Peyer's patch (tissue), 4 donors: ENCODE measurements at regions not wholly inside any gene's neighbourhood (a gene's known extent, or its start where the extent isn't known, plus 50 kb on each side); places are given as distances from the start of the nearest gene placed in this dataset.

Experiments used
- DNase-seq, 3 donors: peaks; one replicate each; pipeline ENCODE4 v3.0.0-alpha.2; 2017 to 2019
- H3K27ac ChIP-seq, 4 donors: fragments of 200-600 bp; sonication (generic); one replicate each; pipeline ENCODE4 v1.5.1; 2016 to 2019
- H3K27me3 ChIP-seq, 2 donors: fragments of 200-600 bp; sonication (generic); one replicate each; pipeline ENCODE4 v1.5.1; 2019
- H3K36me3 ChIP-seq, 3 donors: fragments of 200-600 bp; sonication (generic); one replicate each; pipeline ENCODE4 v1.5.1; 2016 to 2019
- H3K4me1 ChIP-seq, 4 donors: fragments of 200-600 bp; sonication (generic); one replicate each; pipeline ENCODE4 v1.5.1; 2016 to 2019
- H3K4me3 ChIP-seq, 4 donors: fragments of 200-600 bp; sonication (generic); 1 replicate in 3 of 4; 2 replicates in 1 of 4; pipeline ENCODE4 v1.5.1; 2016 to 2019; ENCODE audit warnings: mild to moderate bottlenecking in 1 of 4
- H3K9me3 ChIP-seq, 4 donors: fragments of 200-600 bp; sonication (generic); one replicate each; pipeline ENCODE4 v1.5.1; 2016 to 2019; ENCODE audit warnings: mild to moderate bottlenecking in 1 of 4
- POLR2A ChIP-seq, 2 donors: fragments of 450-650 bp; IDR thresholded peaks; one replicate each; pipeline ENCODE4 v1.5.1; 2017; ENCODE audit warnings: antibody characterized with exemption in 2 of 2, mild to moderate bottlenecking in 2 of 2, moderate library complexity in 2 of 2
- TF ChIP-seq, protein P1 (sequence below), 6 experiments: fragments of 450-650 bp in 4 of 6; fragments of 200-600 bp in 2 of 6; sonication (generic) in 1 of 6; IDR thresholded peaks; one replicate each; pipeline ENCODE4 v1.5.1; 2017 to 2019; ENCODE audit warnings: antibody characterized with exemption in 6 of 6, mild to moderate bottlenecking in 3 of 6, moderate library complexity in 1 of 6

DNA sequence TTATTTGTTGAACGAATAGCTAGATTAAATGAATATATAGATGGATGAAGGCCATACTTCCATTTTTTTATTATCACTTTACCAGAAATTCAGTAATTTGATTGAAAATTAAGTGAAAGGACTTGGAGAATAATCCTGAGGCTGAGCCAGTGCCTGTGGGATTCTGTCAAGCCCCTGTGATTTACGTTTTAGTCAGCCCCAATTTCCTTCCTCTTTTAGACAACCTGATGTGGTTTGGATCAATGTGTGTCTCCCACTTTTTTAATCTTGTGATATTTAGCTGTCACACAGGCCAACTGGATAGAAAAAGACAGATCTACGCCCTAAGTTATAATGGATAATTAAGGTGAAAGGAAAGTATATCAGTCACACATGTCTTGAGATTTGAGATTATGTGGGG lies 188.8 kb downstream of the EDN1 start:
- H3K4me3 ChIP-seq = no peak overlapping the region
- no peak for DNase-seq
- H3K27me3 ChIP-seq = no peaks in the 10 kb centered on the region
- TF ChIP-seq POLR2A (IDR thresholded peaks at IDR 0.05) = no peak
- H3K9me3 ChIP-seq = no peaks in the 10 kb centered on the region
- no peaks in the 10 kb centered on the region for H3K4me1 ChIP-seq
- H3K36me3 ChIP-seq = no peaks in the 10 kb centered on the region
- H3K27ac ChIP-seq = no peak overlapping the region

DNA sequence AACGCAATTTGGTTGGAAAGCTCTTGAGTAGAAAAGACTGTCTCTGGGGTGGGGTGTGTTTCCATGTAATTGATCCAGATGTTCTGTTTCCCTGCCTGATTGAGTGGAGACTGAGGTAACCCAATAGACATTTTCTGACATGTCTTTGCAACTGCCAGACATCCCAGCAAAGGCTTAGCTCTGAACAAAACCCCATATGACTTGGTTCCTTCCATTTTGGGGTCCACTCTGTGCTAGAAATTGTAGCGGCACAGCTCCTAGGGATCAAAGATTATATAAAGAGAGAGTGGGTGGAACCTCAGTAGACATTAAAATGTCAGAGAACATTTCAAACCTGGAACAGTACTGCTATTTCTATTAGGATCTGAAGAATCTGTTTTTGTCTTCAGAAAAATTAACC lies 189.3 kb downstream of the EDN1 start:
- TF ChIP-seq, protein P1, sequence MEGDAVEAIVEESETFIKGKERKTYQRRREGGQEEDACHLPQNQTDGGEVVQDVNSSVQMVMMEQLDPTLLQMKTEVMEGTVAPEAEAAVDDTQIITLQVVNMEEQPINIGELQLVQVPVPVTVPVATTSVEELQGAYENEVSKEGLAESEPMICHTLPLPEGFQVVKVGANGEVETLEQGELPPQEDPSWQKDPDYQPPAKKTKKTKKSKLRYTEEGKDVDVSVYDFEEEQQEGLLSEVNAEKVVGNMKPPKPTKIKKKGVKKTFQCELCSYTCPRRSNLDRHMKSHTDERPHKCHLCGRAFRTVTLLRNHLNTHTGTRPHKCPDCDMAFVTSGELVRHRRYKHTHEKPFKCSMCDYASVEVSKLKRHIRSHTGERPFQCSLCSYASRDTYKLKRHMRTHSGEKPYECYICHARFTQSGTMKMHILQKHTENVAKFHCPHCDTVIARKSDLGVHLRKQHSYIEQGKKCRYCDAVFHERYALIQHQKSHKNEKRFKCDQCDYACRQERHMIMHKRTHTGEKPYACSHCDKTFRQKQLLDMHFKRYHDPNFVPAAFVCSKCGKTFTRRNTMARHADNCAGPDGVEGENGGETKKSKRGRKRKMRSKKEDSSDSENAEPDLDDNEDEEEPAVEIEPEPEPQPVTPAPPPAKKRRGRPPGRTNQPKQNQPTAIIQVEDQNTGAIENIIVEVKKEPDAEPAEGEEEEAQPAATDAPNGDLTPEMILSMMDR (IDR thresholded peaks at IDR 0.05) = no peak
- no peak for TF ChIP-seq POLR2A (IDR thresholded peaks at IDR 0.05)
- H3K4me1 ChIP-seq = no peaks in the 10 kb centered on the region
- H3K9me3 ChIP-seq = no peaks in the 10 kb centered on the region
- no peak overlapping the region for H3K27ac ChIP-seq
- H3K27me3 ChIP-seq = no peaks in the 10 kb centered on the region
- no peak for DNase-seq
- no peaks in the 10 kb centered on the region for H3K36me3 ChIP-seq
- H3K4me3 ChIP-seq = no peak overlapping the region

DNA sequence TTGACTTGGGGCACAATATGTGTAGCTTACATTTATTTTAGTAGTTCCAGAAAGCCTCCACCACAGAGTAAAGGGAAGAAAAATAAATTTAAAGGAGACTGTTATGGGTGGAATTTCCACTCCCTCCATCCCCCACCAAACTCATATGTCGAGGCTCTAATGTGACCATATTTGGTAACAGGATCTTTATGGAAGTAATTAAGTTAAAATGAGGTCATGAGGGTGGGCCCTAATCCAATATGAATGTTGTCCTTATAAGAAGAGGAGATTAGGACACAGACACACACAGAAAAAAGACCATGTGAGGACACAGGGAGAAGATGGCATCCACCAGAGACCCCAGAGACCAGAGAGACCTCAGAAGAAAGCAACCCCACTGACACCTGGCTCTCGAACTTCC lies 189.7 kb downstream of the EDN1 start:
- Histone ChIP-seq H3K9me3 (no peaks in the 10 kb centered on the region), H3K27me3 (no peaks in the 10 kb centered on the region), H3K4me3 (no peak overlapping the region), H3K27ac (no peak overlapping the region), H3K36me3 (no peaks in the 10 kb centered on the region), H3K4me1 (no peaks in the 10 kb centered on the region)
- TF ChIP-seq, protein P1 (IDR thresholded peaks at IDR 0.05) = no peak
- TF ChIP-seq POLR2A (IDR thresholded peaks at IDR 0.05) = no peak
- DNase-seq = no peak

DNA sequence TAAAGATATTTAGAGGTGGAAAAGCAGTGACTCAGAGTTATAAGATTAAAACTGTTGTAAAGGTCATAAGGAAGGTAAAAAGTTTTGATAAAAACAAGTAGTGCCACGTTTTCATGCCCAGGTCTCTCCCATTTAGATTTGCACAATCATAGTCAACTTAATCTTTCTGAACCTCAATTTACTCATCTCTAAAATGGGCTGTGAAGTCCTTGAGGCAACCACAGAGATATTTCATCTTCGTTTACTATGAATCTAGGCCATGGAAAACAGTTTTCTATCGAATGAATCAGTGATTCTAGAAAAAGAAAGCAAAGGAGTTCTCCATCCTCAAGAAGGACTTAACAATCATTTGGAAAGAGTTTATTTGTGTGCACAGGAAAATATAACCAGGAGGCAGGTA lies 190.2 kb downstream of the EDN1 start:
- no peak for TF ChIP-seq POLR2A (IDR thresholded peaks at IDR 0.05)
- TF ChIP-seq, protein P1 (IDR thresholded peaks at IDR 0.05) = no peak
- Histone ChIP-seq H3K36me3 (no peaks in the 10 kb centered on the region), H3K9me3 (no peaks in the 10 kb centered on the region), H3K4me3 (no peak overlapping the region), H3K27ac (no peak overlapping the region), H3K27me3 (no peaks in the 10 kb centered on the region), H3K4me1 (no peaks in the 10 kb centered on the region)
- DNase-seq = no peak

DNA sequence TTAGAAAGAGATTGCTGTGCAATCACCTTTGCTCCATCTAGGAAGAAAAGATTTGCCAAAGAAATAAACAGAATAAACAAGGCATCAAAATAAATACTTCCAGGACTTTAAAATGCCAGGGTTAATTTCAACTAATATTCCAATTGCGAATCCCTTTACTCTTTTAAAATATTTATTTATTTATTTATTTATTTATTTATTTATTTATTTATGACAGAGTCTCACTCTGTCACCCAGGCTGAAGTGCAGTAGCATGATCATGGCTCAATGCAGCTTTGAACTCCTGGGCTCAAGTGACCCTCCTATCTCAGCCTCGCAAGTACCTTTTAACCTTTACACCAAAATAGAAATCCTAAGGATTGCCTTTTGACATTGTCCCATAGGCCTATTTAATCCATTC lies 191.1 kb downstream of the EDN1 start:
- no peaks in the 10 kb centered on the region for H3K27me3 ChIP-seq
- DNase-seq = no peak
- TF ChIP-seq POLR2A (IDR thresholded peaks at IDR 0.05) = no peak
- TF ChIP-seq, protein P1 (IDR thresholded peaks at IDR 0.05) = no peak
- no peaks in the 10 kb centered on the region for H3K36me3 ChIP-seq
- no peaks in the 10 kb centered on the region for H3K9me3 ChIP-seq
- H3K4me1 ChIP-seq = no peaks in the 10 kb centered on the region
- H3K4me3 ChIP-seq = no peak overlapping the region
- no peak overlapping the region for H3K27ac ChIP-seq

DNA sequence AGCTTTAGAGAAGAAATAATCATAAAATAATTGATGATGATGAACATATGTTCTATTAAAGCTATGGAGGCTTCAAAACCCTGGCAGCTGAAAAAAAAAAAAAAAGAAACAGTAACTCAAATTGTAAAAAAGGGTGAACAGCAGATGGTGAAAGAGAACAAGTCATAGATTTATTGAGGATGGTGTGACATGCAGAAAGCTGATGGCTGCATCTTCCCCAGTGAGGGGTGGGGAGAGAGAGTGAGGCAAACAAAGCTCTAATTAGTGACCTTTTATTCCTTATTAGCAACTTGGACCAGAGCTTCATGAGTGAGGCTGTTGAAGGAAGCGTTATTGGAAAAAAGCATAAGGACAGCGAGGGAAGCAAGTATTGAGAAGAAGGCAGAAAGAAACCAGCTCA lies 191.7 kb downstream of the EDN1 start:
- H3K36me3 ChIP-seq = no peaks in the 10 kb centered on the region
- no peaks in the 10 kb centered on the region for H3K9me3 ChIP-seq
- no peak for TF ChIP-seq POLR2A (IDR thresholded peaks at IDR 0.05)
- TF ChIP-seq, protein P1 (IDR thresholded peaks at IDR 0.05) = no peak
- no peak overlapping the region for H3K4me3 ChIP-seq
- H3K27ac ChIP-seq = no peak overlapping the region
- no peaks in the 10 kb centered on the region for H3K27me3 ChIP-seq
- H3K4me1 ChIP-seq = no peaks in the 10 kb centered on the region
- no peak for DNase-seq
